ENCODE measurements at regions not wholly inside any gene's neighbourhood (a gene's known extent, or its start where the extent isn't known, plus 50 kb on each side); places are given as distances from the start of the nearest gene placed in this dataset.
A peak's percentile ranks its signal among the peaks of the same experiment; 100 is the strongest.

DNA sequence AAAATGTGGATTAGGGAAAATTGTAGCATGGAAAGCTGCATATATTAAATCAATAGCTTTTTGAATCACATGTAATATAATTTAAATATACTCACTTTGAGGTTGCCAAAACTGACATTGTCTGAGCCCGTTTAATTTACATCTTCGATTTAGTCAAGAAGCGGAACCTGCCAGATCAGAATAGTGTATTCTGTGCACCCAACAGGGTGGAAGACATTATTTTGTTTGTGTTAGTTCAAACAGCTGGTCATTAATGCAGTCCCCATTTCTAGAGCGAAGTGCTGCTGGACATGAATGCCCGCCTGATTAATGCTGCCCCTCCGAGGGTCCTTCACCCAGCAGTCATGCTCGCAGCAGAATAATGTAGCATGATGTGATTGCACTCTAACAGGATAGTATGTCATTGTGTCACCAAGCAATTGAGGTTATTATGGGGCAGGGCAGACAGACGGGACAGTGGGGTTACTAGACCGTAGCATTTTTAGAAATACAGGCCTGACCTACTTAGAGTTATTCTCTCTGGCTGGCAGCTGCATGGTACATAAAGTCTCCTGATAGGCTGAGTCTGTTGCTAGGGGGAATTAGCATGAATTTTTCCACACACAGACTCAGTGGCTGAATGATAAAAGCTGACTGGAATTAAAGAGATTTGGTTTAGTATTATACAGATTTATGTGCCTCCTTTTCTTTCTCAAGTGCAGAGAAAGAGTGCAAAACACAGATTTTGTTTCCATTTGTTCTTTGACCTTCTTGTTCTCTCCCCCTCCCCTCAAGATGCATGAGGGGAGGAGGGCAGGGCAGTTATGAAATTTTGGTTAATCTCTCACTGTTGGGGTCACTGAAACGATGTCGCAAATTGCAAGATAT is 147.1 kb downstream of the PRL start:
- H3K27me3 Mint-ChIP-seq = peaks cover 11% of the 10 kb centered on the region
- no peaks in the 10 kb centered on the region for H3K36me3 Mint-ChIP-seq (ENCODE audit: low read depth)
- ATAC-seq (ENCODE audit: low read depth) (no peak), DNase-seq (no peak)
- H3K9me3 Mint-ChIP-seq = no peaks in the 10 kb centered on the region
- POLR2A ChIA-PET = no interaction called here
- TF ChIP-seq CTCF (IDR thresholded peaks at IDR 0.05) = no peak
- intact Hi-C loops (cut with micrococcal nuclease) = no loop called here
- H3K4me3 Mint-ChIP-seq = no peak overlapping the region
- H3K27ac Mint-ChIP-seq = no peak overlapping the region
- CTCF ChIA-PET = no interaction called here
- H3K4me1 Mint-ChIP-seq = peaks cover 17% of the 10 kb centered on the region

- H3K27me3 Mint-ChIP-seq = peaks cover 11% of the 10 kb centered on the region
- ATAC-seq (ENCODE audit: low read depth) = no peak
- POLR2A ChIA-PET = no interaction called here
- H3K9me3 Mint-ChIP-seq = no peaks in the 10 kb centered on the region
- H3K27ac Mint-ChIP-seq = no peak overlapping the region
- H3K4me3 Mint-ChIP-seq = no peak overlapping the region
- no peak for DNase-seq
- H3K36me3 Mint-ChIP-seq (ENCODE audit: low read depth) = no peaks in the 10 kb centered on the region
- CTCF ChIA-PET = no interaction called here
- no peak for TF ChIP-seq CTCF (IDR thresholded peaks at IDR 0.05)
- peaks cover 17% of the 10 kb centered on the region for H3K4me1 Mint-ChIP-seq
- intact Hi-C loops (cut with micrococcal nuclease) = no loop called here
Observed at GRCh38 chr6:22150368-22151035, 146.3 kb downstream of the PRL start.

GRCh38 chr6:22151892-22152291 is 144.9 kb downstream of the PRL start:
- no peak for TF ChIP-seq CTCF (IDR thresholded peaks at IDR 0.05)
- ATAC-seq (ENCODE audit: low read depth) = no peak
- Mint-ChIP-seq H3K36me3 (ENCODE audit: low read depth) (no peaks in the 10 kb centered on the region), H3K27me3 (peaks cover 9% of the 10 kb centered on the region), H3K27ac (no peak overlapping the region), H3K4me1 (peaks cover 17% of the 10 kb centered on the region), H3K9me3 (no peaks in the 10 kb centered on the region), H3K4me3 (no peak overlapping the region)
- ChIA-PET CTCF (no interaction called here), POLR2A (no interaction called here)
- intact Hi-C loops (cut with micrococcal nuclease) = no loop called here
- DNase-seq = no peak

DNA sequence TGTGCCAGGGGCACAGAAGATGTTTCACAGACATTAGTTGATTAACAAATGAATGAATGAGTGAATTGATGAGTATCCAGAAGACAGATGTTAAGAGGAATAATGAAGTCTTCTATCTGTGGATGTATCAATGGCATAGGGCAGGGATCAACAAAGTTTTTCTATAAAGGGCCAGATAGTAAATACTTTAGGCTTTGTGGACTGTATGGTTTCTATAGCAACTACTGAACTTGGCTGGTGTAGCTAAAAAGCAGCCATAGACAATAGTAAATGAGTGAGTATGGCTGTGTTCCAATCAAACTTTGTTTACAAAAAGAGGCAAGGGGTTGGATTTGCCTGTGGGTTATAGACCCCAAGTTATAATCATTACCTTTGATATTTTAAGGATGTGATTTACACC is 144.0 kb downstream of the PRL start:
- DNase-seq (no peak), ATAC-seq (ENCODE audit: low read depth) (no peak)
- Mint-ChIP-seq H3K36me3 (ENCODE audit: low read depth) (no peaks in the 10 kb centered on the region), H3K9me3 (no peaks in the 10 kb centered on the region), H3K4me1 (peaks cover 14% of the 10 kb centered on the region), H3K4me3 (no peak overlapping the region), H3K27me3 (peaks cover 6% of the 10 kb centered on the region), H3K27ac (no peak overlapping the region)
- CTCF ChIA-PET = no interaction called here
- intact Hi-C loops (cut with micrococcal nuclease) = no loop called here
- POLR2A ChIA-PET = no interaction called here
- no peak for TF ChIP-seq CTCF (IDR thresholded peaks at IDR 0.05)

DNA sequence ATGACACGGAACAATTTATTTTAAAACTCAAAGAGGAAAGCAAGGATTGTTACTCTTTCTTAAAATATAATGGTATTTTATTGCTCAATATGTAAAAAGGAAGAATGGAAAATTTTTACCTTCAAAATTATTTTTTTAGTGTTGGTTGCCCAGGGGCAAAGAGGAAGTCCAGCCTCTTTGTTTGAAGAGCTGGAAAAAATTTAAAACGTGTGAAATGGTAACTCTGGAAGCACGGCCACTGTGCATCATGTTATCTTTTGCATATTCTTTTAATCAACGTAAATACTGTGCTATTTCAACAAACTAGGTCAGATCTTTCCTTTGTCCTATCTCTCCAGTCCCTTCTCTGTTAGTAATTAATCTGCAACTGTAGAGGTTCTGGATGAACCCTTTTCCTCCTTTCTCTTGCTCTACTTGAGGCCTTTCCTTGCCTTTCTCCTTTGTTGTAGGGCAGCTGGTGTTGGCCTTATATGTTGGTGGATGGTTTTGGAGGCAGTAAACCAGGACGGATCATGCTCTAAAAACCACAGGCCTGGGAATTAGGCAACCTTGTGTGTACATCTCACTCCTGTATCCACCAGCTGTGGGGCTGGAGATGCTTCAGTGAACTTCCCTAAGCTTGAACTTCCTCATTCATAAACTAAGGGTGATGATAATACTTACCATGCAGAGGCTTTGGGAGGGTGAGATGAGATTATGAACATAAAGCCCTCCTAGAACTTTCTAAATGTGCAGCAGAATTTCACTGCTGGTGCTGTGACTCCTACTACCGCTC is 143.3 kb downstream of the PRL start:
- ATAC-seq (ENCODE audit: low read depth) (peak; percentile 66), DNase-seq (no peak)
- peaks cover 14% of the 10 kb centered on the region for H3K4me1 Mint-ChIP-seq
- no peaks in the 10 kb centered on the region for H3K27me3 Mint-ChIP-seq
- POLR2A ChIA-PET = no interaction called here
- no peak overlapping the region for H3K27ac Mint-ChIP-seq
- H3K4me3 Mint-ChIP-seq = no peak overlapping the region
- CTCF ChIA-PET = no interaction called here
- intact Hi-C loops (cut with micrococcal nuclease) = no loop called here
- no peak for TF ChIP-seq CTCF (IDR thresholded peaks at IDR 0.05)
- H3K36me3 Mint-ChIP-seq (ENCODE audit: low read depth) = no peaks in the 10 kb centered on the region
- no peaks in the 10 kb centered on the region for H3K9me3 Mint-ChIP-seq

Data from activated B cell treated with CpG ODN at 0.5 μM for 24 hours (primary cell).